Upper lobe of right lung (tissue), 1 donor: ENCODE measurements at regions not wholly inside any gene's neighbourhood (a gene's known extent, or its start where the extent isn't known, plus 50 kb on each side); places are given as distances from the start of the nearest gene placed in this dataset.

Experiments
- ATAC-seq: fragments of 200-7000 bp; cut with Tn5 transposase; one replicate; pipeline ENCODE4 v1.9.1; 2020; ENCODE audit warnings: mild to moderate bottlenecking, moderate library complexity
- DNase-seq: peaks from one replicate; pipeline ENCODE4 v3.0.0-alpha.2; 2020
- H3K27ac ChIP-seq: fragments of 200-600 bp; one replicate; pipeline ENCODE4 v1.8.0; 2022
- H3K27me3 ChIP-seq: fragments of 200-600 bp; one replicate; pipeline ENCODE4 v1.8.0; 2022; ENCODE audit warnings: mild to moderate bottlenecking
- H3K36me3 ChIP-seq: fragments of 200-600 bp; one replicate; pipeline ENCODE4 v1.8.0; 2022
- H3K4me1 ChIP-seq: fragments of 200-600 bp; one replicate; pipeline ENCODE4 v1.8.0; 2022
- H3K4me3 ChIP-seq: fragments of 200-600 bp; one replicate; pipeline ENCODE4 v1.8.0; 2022; ENCODE audit warnings: mild to moderate bottlenecking
- H3K9me3 ChIP-seq: fragments of 200-600 bp; one replicate; pipeline ENCODE4 v1.8.0; 2022
- CTCF ChIP-seq: fragments of 200-600 bp; IDR thresholded peaks from one replicate; pipeline ENCODE4 v1.8.0; 2022; ENCODE audit warnings: antibody characterized with exemption
- intact Hi-C: fragments of 100-400 bp; cut with DNase I; formaldehyde crosslinking; loops from one replicate; pipeline ENCODE4 v1.11.0; 2022
- donor health status: DM: no; HTN: yes; CAD: no; lungs with severe emphysema.

GRCh38 chr9:21549251-21549765, 67.2 kb upstream of the IFNE start:
- no peak overlapping the region for H3K4me3 ChIP-seq
- no peaks in the 10 kb centered on the region for H3K4me1 ChIP-seq
- peaks cover 22% of the 10 kb centered on the region for H3K27me3 ChIP-seq
- TF ChIP-seq CTCF: no peak
- intact Hi-C loops: no loop called here
- H3K36me3 ChIP-seq: no peaks in the 10 kb centered on the region
- ATAC-seq (peak; percentile 62), DNase-seq (no peak)
- H3K9me3 ChIP-seq: no peaks in the 10 kb centered on the region
- H3K27ac ChIP-seq: no peak overlapping the region

DNA sequence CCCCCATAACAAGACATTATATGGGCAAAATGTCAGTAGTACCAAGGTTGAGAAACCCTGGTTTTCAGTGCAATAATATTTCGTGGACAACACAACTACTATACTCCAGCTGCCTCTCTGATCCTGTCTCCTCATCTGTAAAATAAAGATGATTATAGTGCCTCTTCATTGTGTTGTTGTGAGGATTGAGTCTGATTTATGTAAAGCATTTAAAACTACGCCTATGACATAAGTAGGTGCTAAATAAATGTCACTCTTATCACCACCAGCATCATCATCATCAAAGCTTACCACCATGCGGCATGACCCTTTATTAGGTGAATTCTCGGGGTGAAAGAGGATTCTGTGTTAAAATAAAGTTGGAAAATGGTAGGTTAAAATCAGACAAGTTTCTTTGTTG, 67.8 kb upstream of the IFNE start:
- Histone ChIP-seq H3K27me3 (peaks cover 28% of the 10 kb centered on the region), H3K9me3 (no peaks in the 10 kb centered on the region), H3K4me1 (no peaks in the 10 kb centered on the region), H3K4me3 (no peak overlapping the region), H3K36me3 (no peaks in the 10 kb centered on the region), H3K27ac (no peak overlapping the region)
- ATAC-seq (no peak), DNase-seq (no peak)
- no peak for TF ChIP-seq CTCF
- intact Hi-C loops: no loop called here

GRCh38 chr9:21550392-21550791, 68.3 kb upstream of the IFNE start:
- intact Hi-C loops: no loop called here
- no peak overlapping the region for H3K4me3 ChIP-seq
- no peak for TF ChIP-seq CTCF
- H3K9me3 ChIP-seq: no peaks in the 10 kb centered on the region
- no peak overlapping the region for H3K27ac ChIP-seq
- no peaks in the 10 kb centered on the region for H3K4me1 ChIP-seq
- H3K36me3 ChIP-seq: no peaks in the 10 kb centered on the region
- peaks cover 33% of the 10 kb centered on the region for H3K27me3 ChIP-seq
- DNase-seq (no peak), ATAC-seq (no peak)

GRCh38 chr9:21551401-21551800, 69.3 kb upstream of the IFNE start:
- DNase-seq (no peak), ATAC-seq (no peak)
- no peak for TF ChIP-seq CTCF
- Histone ChIP-seq H3K9me3 (no peaks in the 10 kb centered on the region), H3K27ac (no peak overlapping the region), H3K36me3 (no peaks in the 10 kb centered on the region), H3K4me1 (no peaks in the 10 kb centered on the region), H3K4me3 (no peak overlapping the region), H3K27me3 (peaks cover 43% of the 10 kb centered on the region)
- intact Hi-C loops: no loop called here

GRCh38 chr9:21552244-21553170, 70.4 kb upstream of the IFNE start:
- peaks cover 50% of the 10 kb centered on the region for H3K27me3 ChIP-seq

More at GRCh38 chr9:21552244-21553170, 70.4 kb upstream of the IFNE start:
- no peak overlapping the region for H3K4me3 ChIP-seq
- no peaks in the 10 kb centered on the region for H3K36me3 ChIP-seq
- intact Hi-C loops: no loop called here
- H3K9me3 ChIP-seq: no peaks in the 10 kb centered on the region
- no peak for ATAC-seq
- H3K4me1 ChIP-seq: no peaks in the 10 kb centered on the region
- no peak for DNase-seq
- H3K27ac ChIP-seq: no peak overlapping the region
- no peak for TF ChIP-seq CTCF
